HepG2 (cell line): ENCODE measurements at regions not wholly inside any gene's neighbourhood (a gene's known extent, or its start where the extent isn't known, plus 50 kb on each side); places are given as distances from the start of the nearest gene placed in this dataset.

ENCODE experiments used
- AHDC1 ChIP-seq: sonication (generic); formaldehyde crosslinking; IDR thresholded peaks from 2 replicates; pipeline ENCODE4 v1.5.1; 2020; ENCODE audit warnings: mild to moderate bottlenecking, missing genetic modification reagents, borderline replicate concordance
- HCFC1 ChIP-seq: fragments of 150-350 bp; IDR thresholded peaks from 2 replicates; pipeline ENCODE4 v1.6.1; 2014; ENCODE audit warnings: low read depth, low read length
- HMG20A ChIP-seq: IDR thresholded peaks from 2 replicates; pipeline ENCODE4 v1.6.1; 2016; ENCODE audit warnings: borderline replicate concordance
- MBD4 ChIP-seq: IDR thresholded peaks from 2 replicates; pipeline ENCODE4 v1.6.1; 2012; ENCODE audit warnings: low read length, inconsistent platforms, borderline replicate concordance
- MIER3 ChIP-seq: IDR thresholded peaks from 2 replicates; pipeline ENCODE4 v1.6.1; 2016; ENCODE audit warnings: missing compliant biosample characterization, borderline replicate concordance
- NFE2L2 ChIP-seq: fragments of 150-350 bp; IDR thresholded peaks from 2 replicates; pipeline ENCODE4 v1.6.1; 2014; ENCODE audit warnings: low read length
- PTBP1 ChIP-seq: fragments of 200-400 bp; formaldehyde crosslinking; IDR thresholded peaks from 2 replicates; pipeline ENCODE4 v1.6.1; 2018; ENCODE audit warnings: low read length, low read depth; ENCODE audit not compliant: poor library complexity, severe bottlenecking
- SMAD3 ChIP-seq: sonication (generic); formaldehyde crosslinking; IDR thresholded peaks from 2 replicates; pipeline ENCODE4 v1.4.0; 2020; ENCODE audit warnings: missing genetic modification reagents
- THAP11 ChIP-seq: IDR thresholded peaks from 2 replicates; pipeline ENCODE4 v1.6.1; 2016; ENCODE audit warnings: missing biosample characterization, missing genetic modification reagents
- YEATS4 ChIP-seq: sonication (generic); formaldehyde crosslinking; IDR thresholded peaks from 2 replicates; pipeline ENCODE4 v1.4.0; 2020; ENCODE audit warnings: missing genetic modification reagents, borderline replicate concordance
- ZBTB7B ChIP-seq: sonication (generic); formaldehyde crosslinking; IDR thresholded peaks from 2 replicates; pipeline ENCODE4 v1.4.0; 2020; ENCODE audit warnings: missing genetic modification reagents
- ZFY ChIP-seq: sonication (generic); formaldehyde crosslinking; IDR thresholded peaks from 2 replicates; pipeline ENCODE4 v1.4.0; 2020; ENCODE audit warnings: missing genetic modification reagents
- ZNF12 ChIP-seq: sonication (generic); formaldehyde crosslinking; IDR thresholded peaks from 2 replicates; pipeline ENCODE4 v1.5.0; 2020; ENCODE audit warnings: missing genetic modification reagents
- ZNF205 ChIP-seq: IDR thresholded peaks from 2 replicates; pipeline ENCODE4 v1.6.1; 2018; ENCODE audit warnings: missing biosample characterization, missing genetic modification reagents
- ZNF605 ChIP-seq: sonication (generic); formaldehyde crosslinking; IDR thresholded peaks from 2 replicates; pipeline ENCODE4 v1.8.0; 2022; ENCODE audit warnings: mild to moderate bottlenecking, missing genetic modification reagents
- ZNF670 ChIP-seq: sonication (generic); formaldehyde crosslinking; IDR thresholded peaks from 2 replicates; pipeline ENCODE4 v1.8.0; 2022; ENCODE audit warnings: mild to moderate bottlenecking, missing genetic modification reagents, borderline replicate concordance
- ZNF781 ChIP-seq: sonication (generic); formaldehyde crosslinking; IDR thresholded peaks from 2 replicates; pipeline ENCODE4 v1.5.1; 2020; ENCODE audit warnings: borderline replicate concordance, mild to moderate bottlenecking, missing genetic modification reagents; ENCODE audit errors: not compliant biosample characterization
- TF ChIP-seq, protein P1 (sequence below): sonication (generic); formaldehyde crosslinking; IDR thresholded peaks from 2 replicates; pipeline ENCODE4 v1.4.0; 2020; ENCODE audit warnings: low read depth, mild to moderate bottlenecking, missing genetic modification reagents
- TF ChIP-seq, protein P2 (sequence below): IDR thresholded peaks from 2 replicates; pipeline ENCODE4 v1.6.1; 2016
- TF ChIP-seq, protein P3 (sequence below): sonication (generic); formaldehyde crosslinking; IDR thresholded peaks from 2 replicates; pipeline ENCODE4 v1.4.0; 2020; ENCODE audit warnings: mild to moderate bottlenecking, missing genetic modification reagents
- TF ChIP-seq, protein P4 (sequence below): sonication (generic); formaldehyde crosslinking; IDR thresholded peaks from 2 replicates; pipeline ENCODE4 v1.8.1; 2023; ENCODE audit warnings: mild to moderate bottlenecking, missing genetic modification reagents, borderline replicate concordance

DNA sequence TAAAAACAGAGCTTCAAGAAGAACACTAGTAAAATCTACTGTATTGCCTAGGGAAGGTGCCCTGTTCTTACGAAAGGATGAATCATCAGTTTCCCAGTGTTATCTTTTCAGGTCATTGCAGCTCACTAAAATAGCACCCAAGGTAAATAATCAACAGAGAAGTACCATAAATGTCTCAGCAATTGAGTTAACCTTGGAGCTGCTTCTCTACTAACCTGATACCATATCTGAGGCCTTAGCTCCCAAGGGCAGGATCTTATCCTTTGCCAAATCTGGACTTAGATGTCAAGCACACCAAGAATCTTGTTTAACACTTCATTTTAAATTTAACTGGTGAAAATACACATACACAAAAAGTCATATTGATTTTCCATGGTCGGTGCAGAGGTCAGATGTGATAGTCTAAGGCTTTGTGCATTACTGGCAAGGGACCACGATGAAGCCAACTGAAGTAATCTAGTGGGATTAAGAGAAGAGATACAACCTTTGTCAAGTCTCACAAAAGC lies 81.5 kb downstream of the EDN1 start (continued):
- TF ChIP-seq, protein P1, sequence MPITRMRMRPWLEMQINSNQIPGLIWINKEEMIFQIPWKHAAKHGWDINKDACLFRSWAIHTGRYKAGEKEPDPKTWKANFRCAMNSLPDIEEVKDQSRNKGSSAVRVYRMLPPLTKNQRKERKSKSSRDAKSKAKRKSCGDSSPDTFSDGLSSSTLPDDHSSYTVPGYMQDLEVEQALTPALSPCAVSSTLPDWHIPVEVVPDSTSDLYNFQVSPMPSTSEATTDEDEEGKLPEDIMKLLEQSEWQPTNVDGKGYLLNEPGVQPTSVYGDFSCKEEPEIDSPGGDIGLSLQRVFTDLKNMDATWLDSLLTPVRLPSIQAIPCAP = no peak
- TF ChIP-seq PTBP1 (no peak), SMAD3 (peak; percentile 76), ZNF12 (CRISPR knock-in tag) (peak; percentile 69), ZFY (CRISPR knock-in tag) (0 out of 2 replicates have a peak, but pooled peaks have one; percentile 15), HCFC1 (no peak), MIER3 (CRISPR knock-in tag) (peak; percentile 83), ZBTB7B (CRISPR knock-in tag) (no peak), NFE2L2 (peak; percentile 73; the same call in 1 of the 2 replicates), ZNF670 (CRISPR knock-in tag) (no peak), YEATS4 (0 out of 2 replicates have a peak, but pooled peaks have one; percentile 10), ZNF605 (CRISPR knock-in tag) (no peak), ZNF205 (peak; percentile 97), HMG20A (CRISPR knock-in tag) (peak; percentile 83; the same call in 1 of the 2 replicates), AHDC1 (CRISPR knock-in tag) (peak; percentile 85; the same call in 1 of the 2 replicates), ZNF781 (CRISPR knock-in tag) (no peak), MBD4 (no peak), THAP11 (CRISPR knock-in tag) (peak; percentile 71)
- TF ChIP-seq, protein P2, sequence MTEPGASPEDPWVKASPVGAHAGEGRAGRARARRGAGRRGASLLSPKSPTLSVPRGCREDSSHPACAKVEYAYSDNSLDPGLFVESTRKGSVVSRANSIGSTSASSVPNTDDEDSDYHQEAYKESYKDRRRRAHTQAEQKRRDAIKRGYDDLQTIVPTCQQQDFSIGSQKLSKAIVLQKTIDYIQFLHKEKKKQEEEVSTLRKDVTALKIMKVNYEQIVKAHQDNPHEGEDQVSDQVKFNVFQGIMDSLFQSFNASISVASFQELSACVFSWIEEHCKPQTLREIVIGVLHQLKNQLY (CRISPR knock-in tag) = 0 out of 2 replicates have a peak, but pooled peaks have one; percentile 16
- TF ChIP-seq, protein P3, sequence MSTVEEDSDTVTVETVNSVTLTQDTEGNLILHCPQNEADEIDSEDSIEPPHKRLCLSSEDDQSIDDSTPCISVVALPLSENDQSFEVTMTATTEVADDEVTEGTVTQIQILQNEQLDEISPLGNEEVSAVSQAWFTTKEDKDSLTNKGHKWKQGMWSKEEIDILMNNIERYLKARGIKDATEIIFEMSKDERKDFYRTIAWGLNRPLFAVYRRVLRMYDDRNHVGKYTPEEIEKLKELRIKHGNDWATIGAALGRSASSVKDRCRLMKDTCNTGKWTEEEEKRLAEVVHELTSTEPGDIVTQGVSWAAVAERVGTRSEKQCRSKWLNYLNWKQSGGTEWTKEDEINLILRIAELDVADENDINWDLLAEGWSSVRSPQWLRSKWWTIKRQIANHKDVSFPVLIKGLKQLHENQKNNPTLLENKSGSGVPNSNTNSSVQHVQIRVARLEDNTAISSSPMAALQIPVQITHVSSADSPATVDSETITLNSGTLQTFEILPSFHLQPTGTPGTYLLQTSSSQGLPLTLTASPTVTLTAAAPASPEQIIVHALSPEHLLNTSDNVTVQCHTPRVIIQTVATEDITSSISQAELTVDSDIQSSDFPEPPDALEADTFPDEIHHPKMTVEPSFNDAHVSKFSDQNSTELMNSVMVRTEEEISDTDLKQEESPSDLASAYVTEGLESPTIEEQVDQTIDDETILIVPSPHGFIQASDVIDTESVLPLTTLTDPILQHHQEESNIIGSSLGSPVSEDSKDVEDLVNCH (CRISPR knock-in tag) = no peak
- TF ChIP-seq, protein P4, sequence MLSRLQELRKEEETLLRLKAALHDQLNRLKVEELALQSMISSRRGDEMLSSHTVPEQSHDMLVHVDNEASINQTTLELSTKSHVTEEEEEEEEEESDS (CRISPR knock-in tag) = no peak
